Breast epithelium (tissue), 4 donors: ENCODE measurements at regions not wholly inside any gene's neighbourhood (a gene's known extent, or its start where the extent isn't known, plus 50 kb on each side); places are given as distances from the start of the nearest gene placed in this dataset.

Experiments used
- DNase-seq, 2 donors: peaks; one replicate each; pipeline ENCODE4 v3.0.0-alpha.2; 2019; ENCODE audit warnings: low spot score in 2 of 2
- H3K27ac ChIP-seq, 2 donors: fragments of 200-600 bp; sonication (generic) in 1 of 2; one replicate each; pipeline ENCODE4 v1.5.1; 2016 to 2019; ENCODE audit warnings: mild to moderate bottlenecking in 1 of 2
- H3K27me3 ChIP-seq, 2 donors: fragments of 200-600 bp; sonication (generic) in 1 of 2; one replicate each; pipeline versions ENCODE4 v1.5.1 to v1.6.0; 2017 to 2019; ENCODE audit warnings: control low read depth in 1 of 2, mild to moderate bottlenecking in 1 of 2
- H3K36me3 ChIP-seq: fragments of 200-600 bp; one replicate; pipeline ENCODE4 v1.5.1; 2019
- H3K4me1 ChIP-seq, 2 donors: fragments of 200-600 bp; sonication (generic); one replicate each; pipeline ENCODE4 v1.5.1; 2016 to 2019; ENCODE audit warnings: control low read depth in 1 of 2
- H3K4me3 ChIP-seq, 3 donors: fragments of 200-600 bp; sonication (generic); 1 replicate in 2 of 3; 2 replicates in 1 of 3; pipeline ENCODE4 v1.5.1; 2016 to 2019; ENCODE audit warnings: mild to moderate bottlenecking in 3 of 3, moderate library complexity in 2 of 3
- H3K9me3 ChIP-seq, 2 donors: fragments of 200-600 bp; sonication (generic) in 1 of 2; one replicate each; pipeline ENCODE4 v1.5.1; 2016 to 2019; ENCODE audit warnings: control low read depth in 1 of 2
- CTCF ChIP-seq, 3 donors: fragments of 450-650 bp; IDR thresholded peaks; one replicate each; pipeline ENCODE4 v1.5.1; 2016 to 2017; ENCODE audit warnings: antibody characterized with exemption in 3 of 3, mild to moderate bottlenecking in 3 of 3, moderate library complexity in 3 of 3
- POLR2A ChIP-seq: fragments of 450-650 bp; IDR thresholded peaks from one replicate; pipeline ENCODE4 v1.6.1; 2016; ENCODE audit warnings: antibody characterized with exemption, mild to moderate bottlenecking, moderate library complexity
- POLR2AphosphoS5 ChIP-seq, 3 donors: sonication (generic); formaldehyde crosslinking; IDR thresholded peaks; one replicate each; pipeline ENCODE4 v1.6.1; 2017; ENCODE audit warnings: antibody characterized with exemption in 3 of 3
- intact Hi-C: fragments of 100-400 bp; cut with DNase I; formaldehyde crosslinking; loops from one replicate; pipeline ENCODE4 v1.15.1; 2023; ENCODE audit warnings: low total_unique reads

- Histone ChIP-seq H3K36me3 (no peaks in the 10 kb centered on the region), H3K4me3 (no peak overlapping the region), H3K27me3 (no peaks in the 10 kb centered on the region), H3K9me3 (no peaks in the 10 kb centered on the region), H3K4me1 (no peaks in the 10 kb centered on the region), H3K27ac (no peak overlapping the region)
- intact Hi-C loops: no loop called here
- DNase-seq: no peak
- no peak for TF ChIP-seq CTCF (IDR thresholded peaks at IDR 0.05)
- TF ChIP-seq POLR2A: no peak
- no peak for TF ChIP-seq POLR2AphosphoS5 (IDR thresholded peaks at IDR 0.05)
Measured at GRCh38 chr2:805664-806063, 128.5 kb upstream of the TMEM18 start.

GRCh38 chr2:797993-798392 lies 120.8 kb upstream of the TMEM18 start:
- Histone ChIP-seq H3K4me1 (no peaks in the 10 kb centered on the region), H3K27ac (no peak overlapping the region), H3K9me3 (no peaks in the 10 kb centered on the region), H3K27me3 (no peaks in the 10 kb centered on the region), H3K4me3 (no peak overlapping the region), H3K36me3 (no peaks in the 10 kb centered on the region)
- TF ChIP-seq POLR2A (no peak), CTCF (IDR thresholded peaks at IDR 0.05) (no peak), POLR2AphosphoS5 (IDR thresholded peaks at IDR 0.05) (no peak)
- no peak for DNase-seq
- intact Hi-C loops: no loop called here

GRCh38 chr2:797556-797955 lies 120.3 kb upstream of the TMEM18 start:
- Histone ChIP-seq H3K36me3 (no peaks in the 10 kb centered on the region), H3K27ac (no peak overlapping the region), H3K4me1 (no peaks in the 10 kb centered on the region), H3K27me3 (no peaks in the 10 kb centered on the region), H3K9me3 (no peaks in the 10 kb centered on the region), H3K4me3 (no peak overlapping the region)
- DNase-seq: no peak
- intact Hi-C loops: no loop called here
- TF ChIP-seq POLR2AphosphoS5 (IDR thresholded peaks at IDR 0.05): no peak
- no peak for TF ChIP-seq CTCF (IDR thresholded peaks at IDR 0.05)
- TF ChIP-seq POLR2A: no peak

GRCh38 chr2:796141-796985 lies 119.2 kb upstream of the TMEM18 start:
- Histone ChIP-seq H3K36me3 (no peaks in the 10 kb centered on the region), H3K27ac (no peak overlapping the region), H3K9me3 (no peaks in the 10 kb centered on the region), H3K4me3 (no peak overlapping the region), H3K27me3 (no peaks in the 10 kb centered on the region), H3K4me1 (no peaks in the 10 kb centered on the region)
- intact Hi-C loops: no loop called here
- no peak for TF ChIP-seq POLR2A
- no peak for TF ChIP-seq CTCF (IDR thresholded peaks at IDR 0.05)
- no peak for TF ChIP-seq POLR2AphosphoS5 (IDR thresholded peaks at IDR 0.05)
- no peak for DNase-seq

GRCh38 chr2:795531-796041 lies 118.4 kb upstream of the TMEM18 start:
- Histone ChIP-seq H3K4me3 (no peak overlapping the region), H3K36me3 (no peaks in the 10 kb centered on the region), H3K4me1 (no peaks in the 10 kb centered on the region), H3K27ac (no peak overlapping the region), H3K27me3 (no peaks in the 10 kb centered on the region), H3K9me3 (no peaks in the 10 kb centered on the region)
- TF ChIP-seq POLR2AphosphoS5 (IDR thresholded peaks at IDR 0.05): no peak
- TF ChIP-seq CTCF (IDR thresholded peaks at IDR 0.05): no peak
- TF ChIP-seq POLR2A: no peak
- intact Hi-C loops: no loop called here
- DNase-seq: no peak
